Sigmoid colon (tissue), 6 donors: ENCODE measurements at regions not wholly inside any gene's neighbourhood (a gene's known extent, or its start where the extent isn't known, plus 50 kb on each side); places are given as distances from the start of the nearest gene placed in this dataset.

ENCODE experiments used
- DNase-seq: peaks from one replicate; pipeline ENCODE4 v3.0.0-alpha.2; 2019
- H3K27ac ChIP-seq, 4 donors: fragments of 200-600 bp; sonication (generic); one replicate each; pipeline ENCODE4 v1.5.1; 2016 to 2019; ENCODE audit warnings: mild to moderate bottlenecking in 1 of 4
- H3K27me3 ChIP-seq, 3 donors: fragments of 200-600 bp; sonication (generic); one replicate each; pipeline ENCODE4 v1.5.1; 2019; ENCODE audit warnings: mild to moderate bottlenecking in 1 of 3
- H3K36me3 ChIP-seq, 4 donors: fragments of 200-600 bp; sonication (generic); one replicate each; pipeline ENCODE4 v1.5.1; 2016 to 2019
- H3K4me1 ChIP-seq, 4 donors: fragments of 200-600 bp; sonication (generic); one replicate each; pipeline ENCODE4 v1.5.1; 2017 to 2019
- H3K4me3 ChIP-seq, 4 donors: fragments of 200-600 bp; sonication (generic); one replicate each; pipeline ENCODE4 v1.5.1; 2017 to 2019; ENCODE audit warnings: mild to moderate bottlenecking in 2 of 4, moderate library complexity in 1 of 4
- H3K9me3 ChIP-seq, 4 donors: fragments of 200-600 bp in 3 of 4; sonication (generic) in 3 of 4; one replicate each; pipeline versions ENCODE4 v1.5.1 to v1.6.1; 2013 to 2019
- EP300 ChIP-seq, 4 donors: sonication (generic); formaldehyde crosslinking; IDR thresholded peaks; one replicate each; pipeline ENCODE4 v1.6.1; 2017; ENCODE audit warnings: antibody characterized with exemption in 4 of 4
- POLR2A ChIP-seq, 2 donors: fragments of 450-650 bp; IDR thresholded peaks; one replicate each; pipeline ENCODE4 v1.6.1; 2016; ENCODE audit warnings: antibody characterized with exemption in 2 of 2, mild to moderate bottlenecking in 2 of 2, moderate library complexity in 2 of 2
- POLR2AphosphoS5 ChIP-seq, 4 donors: sonication (generic); formaldehyde crosslinking; IDR thresholded peaks; one replicate each; pipeline ENCODE4 v1.6.1; 2017; ENCODE audit warnings: antibody characterized with exemption in 4 of 4
- WGBS, 2 donors: extraction: QIAGEN DNeasy Blood & Tissue Kit; methylation state at CpG; one replicate each; pipeline ENCODE4 v1.1.7; 2013; 5-methylcytosine and 5-hydroxymethylcytosine counted together
- intact Hi-C: fragments of 100-400 bp; cut with DNase I; formaldehyde crosslinking; loops from one replicate; pipeline ENCODE4 v1.15.1; 2023
- TF ChIP-seq, protein P1 (sequence below), 4 experiments: fragments of 450-650 bp in 3 of 4; fragments of 200-600 bp in 1 of 4; IDR thresholded peaks; one replicate each; pipeline ENCODE4 v1.5.1; 2016 to 2019; ENCODE audit warnings: antibody characterized with exemption in 4 of 4, mild to moderate bottlenecking in 3 of 4, moderate library complexity in 2 of 4
- donor health status: healthy with polysubstance abuse.
- donor health status: healthy.

DNA sequence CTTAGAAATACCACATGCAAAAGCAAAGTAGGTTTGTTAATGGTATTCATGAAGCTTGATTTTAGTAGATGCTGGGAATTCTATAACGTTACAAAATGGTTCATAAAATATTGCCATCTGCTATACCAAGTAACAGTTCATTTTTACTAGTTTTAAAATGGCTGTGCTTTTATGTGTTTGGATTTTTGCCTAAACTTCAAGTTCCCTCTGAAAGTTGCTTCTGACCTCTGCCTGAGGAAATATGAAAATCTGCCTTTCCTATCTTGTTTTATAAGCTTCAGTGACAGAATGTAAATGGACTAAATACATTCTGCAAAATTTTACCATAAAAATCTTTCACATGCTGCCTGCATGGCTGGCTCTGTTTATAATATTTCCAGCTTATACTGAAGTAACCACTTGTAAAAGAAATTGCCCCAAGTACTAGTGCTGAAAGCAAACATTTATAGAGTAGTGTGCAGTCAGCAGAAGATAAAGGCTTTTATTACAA lies 560.7 kb upstream of the ROBO2 start:
- no peaks in the 10 kb centered on the region for H3K36me3 ChIP-seq
- DNase-seq, result no peak
- H3K27ac ChIP-seq, result no peak overlapping the region
- no peak overlapping the region for H3K4me3 ChIP-seq
- WGBS, 2 donors, result 34 to 65% methylated on average over 1 of the region's 1 CpG
- intact Hi-C loops, result no loop called here
- H3K27me3 ChIP-seq, result no peaks in the 10 kb centered on the region
- H3K9me3 ChIP-seq, result no peaks in the 10 kb centered on the region
- TF ChIP-seq POLR2AphosphoS5 (IDR thresholded peaks at IDR 0.05), result no peak
- TF ChIP-seq, protein P1, sequence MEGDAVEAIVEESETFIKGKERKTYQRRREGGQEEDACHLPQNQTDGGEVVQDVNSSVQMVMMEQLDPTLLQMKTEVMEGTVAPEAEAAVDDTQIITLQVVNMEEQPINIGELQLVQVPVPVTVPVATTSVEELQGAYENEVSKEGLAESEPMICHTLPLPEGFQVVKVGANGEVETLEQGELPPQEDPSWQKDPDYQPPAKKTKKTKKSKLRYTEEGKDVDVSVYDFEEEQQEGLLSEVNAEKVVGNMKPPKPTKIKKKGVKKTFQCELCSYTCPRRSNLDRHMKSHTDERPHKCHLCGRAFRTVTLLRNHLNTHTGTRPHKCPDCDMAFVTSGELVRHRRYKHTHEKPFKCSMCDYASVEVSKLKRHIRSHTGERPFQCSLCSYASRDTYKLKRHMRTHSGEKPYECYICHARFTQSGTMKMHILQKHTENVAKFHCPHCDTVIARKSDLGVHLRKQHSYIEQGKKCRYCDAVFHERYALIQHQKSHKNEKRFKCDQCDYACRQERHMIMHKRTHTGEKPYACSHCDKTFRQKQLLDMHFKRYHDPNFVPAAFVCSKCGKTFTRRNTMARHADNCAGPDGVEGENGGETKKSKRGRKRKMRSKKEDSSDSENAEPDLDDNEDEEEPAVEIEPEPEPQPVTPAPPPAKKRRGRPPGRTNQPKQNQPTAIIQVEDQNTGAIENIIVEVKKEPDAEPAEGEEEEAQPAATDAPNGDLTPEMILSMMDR (IDR thresholded peaks at IDR 0.05), result no peak
- no peak for TF ChIP-seq POLR2A (IDR thresholded peaks at IDR 0.05)
- H3K4me1 ChIP-seq, result no peaks in the 10 kb centered on the region

DNA sequence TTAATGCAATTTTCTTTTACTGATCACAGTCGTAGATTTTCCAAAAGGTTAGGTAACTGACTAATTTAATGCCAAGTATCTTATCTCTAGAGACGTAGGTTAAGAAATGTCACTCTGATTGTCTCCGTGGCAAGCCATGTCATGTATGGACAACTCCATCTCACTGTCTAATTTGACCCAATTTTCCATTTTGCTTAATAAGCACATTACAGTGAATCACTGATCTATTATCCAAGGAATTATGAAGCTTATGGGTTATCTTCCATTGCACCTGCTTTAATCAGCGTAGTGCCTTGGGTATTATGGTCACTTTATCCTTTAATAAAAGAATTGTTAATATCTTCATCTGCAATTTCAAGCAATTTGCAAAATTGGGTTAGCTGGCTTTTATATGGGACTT lies 557.4 kb upstream of the ROBO2 start:
- intact Hi-C loops, result no loop called here
- WGBS, 2 donors, result 81 to 88% methylated on average over 4 of the region's 4 CpGs
- H3K4me3 ChIP-seq, result no peak overlapping the region
- no peaks in the 10 kb centered on the region for H3K36me3 ChIP-seq
- H3K9me3 ChIP-seq, result no peaks in the 10 kb centered on the region
- H3K4me1 ChIP-seq, result no peaks in the 10 kb centered on the region
- no peak overlapping the region for H3K27ac ChIP-seq
- H3K27me3 ChIP-seq, result no peaks in the 10 kb centered on the region
- TF ChIP-seq, protein P1 (IDR thresholded peaks at IDR 0.05), result no peak
- TF ChIP-seq POLR2A (IDR thresholded peaks at IDR 0.05) (no peak), POLR2AphosphoS5 (IDR thresholded peaks at IDR 0.05) (no peak), EP300 (IDR thresholded peaks at IDR 0.05) (no peak)
- DNase-seq, result no peak

DNA sequence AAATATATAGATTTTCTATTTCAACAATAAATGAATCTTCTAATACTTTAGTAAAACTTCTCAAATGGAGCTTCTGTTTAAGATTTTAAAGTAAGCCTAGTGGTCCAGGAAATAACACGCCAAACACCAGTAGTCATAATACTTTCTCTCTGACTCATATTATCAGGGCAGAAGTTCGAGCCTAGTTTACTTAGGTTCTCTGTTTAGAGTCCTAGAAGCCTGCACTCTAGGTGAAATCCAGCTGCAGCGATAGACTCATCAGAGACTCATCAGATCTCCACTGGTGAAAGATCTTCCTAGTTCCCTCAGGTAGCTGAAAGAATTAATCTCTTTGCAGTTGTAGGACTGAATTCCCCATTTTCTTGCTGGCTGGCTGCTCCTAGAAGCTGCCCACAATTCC lies 552.5 kb upstream of the ROBO2 start:
- TF ChIP-seq EP300 (IDR thresholded peaks at IDR 0.05) (no peak), POLR2A (IDR thresholded peaks at IDR 0.05) (no peak), POLR2AphosphoS5 (IDR thresholded peaks at IDR 0.05) (no peak)
- TF ChIP-seq, protein P1 (IDR thresholded peaks at IDR 0.05), result no peak
- no peaks in the 10 kb centered on the region for H3K27me3 ChIP-seq
- WGBS, 2 donors, result 73 to 86% methylated on average over 3 of the region's 3 CpGs
- DNase-seq, result no peak
- H3K27ac ChIP-seq, result no peak overlapping the region
- intact Hi-C loops, result no loop called here
- no peaks in the 10 kb centered on the region for H3K36me3 ChIP-seq
- no peaks in the 10 kb centered on the region for H3K4me1 ChIP-seq
- no peak overlapping the region for H3K4me3 ChIP-seq
- no peaks in the 10 kb centered on the region for H3K9me3 ChIP-seq

DNA sequence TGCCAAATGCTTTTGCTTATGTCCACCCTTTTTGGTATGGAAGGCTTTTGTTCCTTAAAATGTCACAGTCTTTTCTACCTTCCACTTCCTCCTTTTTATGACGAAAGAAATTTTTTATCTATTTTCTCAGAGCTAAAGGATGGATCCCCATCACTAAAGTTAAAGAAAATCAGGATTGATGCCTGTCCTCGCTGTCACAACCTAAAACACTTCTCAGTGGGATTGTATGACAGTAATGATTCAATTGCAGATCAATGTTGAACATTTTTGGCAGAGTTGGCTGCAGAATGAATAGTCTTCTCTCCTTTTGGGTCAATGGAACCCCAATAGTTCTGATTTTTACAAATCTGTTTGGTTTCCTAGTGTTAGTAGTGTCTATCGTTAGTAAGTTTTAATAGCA lies 549.8 kb upstream of the ROBO2 start:
- Histone ChIP-seq H3K4me3 (no peak overlapping the region), H3K4me1 (no peaks in the 10 kb centered on the region), H3K36me3 (no peaks in the 10 kb centered on the region), H3K27ac (no peak overlapping the region), H3K27me3 (no peaks in the 10 kb centered on the region), H3K9me3 (no peaks in the 10 kb centered on the region)
- TF ChIP-seq, protein P1 (IDR thresholded peaks at IDR 0.05), result no peak
- intact Hi-C loops, result no loop called here
- DNase-seq, result no peak
- WGBS, 2 donors, result 69 to 70% methylated on average over 3 of the region's 3 CpGs

DNA sequence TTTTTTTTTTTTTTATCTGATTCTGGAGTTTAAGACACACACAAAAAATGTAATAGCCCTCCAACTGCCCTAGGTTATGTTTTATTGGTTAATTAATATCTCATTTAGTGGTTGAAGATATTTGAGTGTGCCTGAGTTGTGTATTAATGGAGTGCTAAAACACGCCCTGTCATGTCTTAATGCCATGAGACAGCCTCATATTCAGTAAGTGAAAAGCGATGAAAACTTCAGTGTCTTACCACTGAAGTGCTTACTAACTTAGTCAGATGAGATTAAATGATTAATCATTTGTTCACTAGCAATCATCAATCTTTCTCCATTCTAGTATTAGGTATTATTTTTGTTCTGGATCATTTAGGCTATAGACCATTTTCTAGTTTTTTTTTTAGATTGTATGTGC lies 544.7 kb upstream of the ROBO2 start:
- intact Hi-C loops, result no loop called here

More for the DNA sequence above, 544.7 kb upstream of the ROBO2 start:
- TF ChIP-seq, protein P1 (IDR thresholded peaks at IDR 0.05), result no peak
- TF ChIP-seq POLR2A (IDR thresholded peaks at IDR 0.05) (no peak), POLR2AphosphoS5 (IDR thresholded peaks at IDR 0.05) (no peak), EP300 (IDR thresholded peaks at IDR 0.05) (no peak)
- no peaks in the 10 kb centered on the region for H3K36me3 ChIP-seq
- no peaks in the 10 kb centered on the region for H3K27me3 ChIP-seq
- no peak for DNase-seq
- WGBS, 2 donors, result 86 to 93% methylated on average over 2 of the region's 2 CpGs
- H3K9me3 ChIP-seq, result no peaks in the 10 kb centered on the region
- no peaks in the 10 kb centered on the region for H3K4me1 ChIP-seq
- H3K4me3 ChIP-seq, result no peak overlapping the region
- H3K27ac ChIP-seq, result no peak overlapping the region
